ENCODE measurements at regions not wholly inside any gene's neighbourhood (a gene's known extent, or its start where the extent isn't known, plus 50 kb on each side); places are given as distances from the start of the nearest gene placed in this dataset.

DNA sequence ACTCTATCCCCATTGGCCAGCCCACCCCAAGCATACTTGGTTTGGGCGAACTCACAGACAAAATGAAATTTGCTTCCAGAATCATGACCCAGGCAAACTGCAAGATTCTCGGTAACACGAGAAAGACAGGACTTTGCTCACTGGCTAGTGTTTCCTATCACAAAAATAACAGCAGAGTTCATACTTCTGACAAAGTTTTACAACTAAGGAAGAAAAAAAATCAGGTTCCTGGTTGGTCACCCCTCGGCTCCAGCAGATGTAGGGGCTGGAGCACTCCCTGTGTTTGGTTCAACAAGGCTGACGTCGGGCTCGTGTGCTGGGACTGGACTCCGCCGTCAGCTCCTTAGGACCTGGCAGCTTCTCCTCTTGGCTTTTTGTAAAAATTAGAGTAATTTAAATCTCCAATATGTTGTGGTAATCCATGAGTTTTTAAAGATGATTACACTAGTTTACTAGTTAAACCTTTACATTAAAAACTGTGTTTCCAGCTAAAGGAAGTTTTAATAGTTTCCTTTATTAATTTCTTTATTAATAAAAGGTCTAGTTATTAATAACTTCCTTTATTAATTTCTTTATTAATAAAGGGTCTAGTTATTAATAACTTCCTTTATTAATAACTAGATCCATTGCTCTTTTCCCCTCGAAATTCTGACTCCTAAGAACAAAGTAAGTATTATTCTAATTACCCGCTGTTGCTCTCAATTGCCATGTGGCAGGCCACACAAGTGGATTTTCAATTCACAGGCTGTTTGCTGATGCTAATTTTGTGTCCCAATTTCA, 115.6 kb upstream of the RNF32 start:
- peaks cover 0 to 8% of the 10 kb centered on the region in 2 experiments for H3K9me3 ChIP-seq (ENCODE audit: control insufficient read depth in 1 of 2, insufficient read depth in 1 of 2, low read length in 2 of 2)
- DNase-seq (no peak), ATAC-seq (ENCODE audit: poor library complexity) (no peak)
- POLR2A ChIA-PET, result no interaction called here
- H3K36me3 ChIP-seq (ENCODE audit: insufficient read depth, low read length), result no peaks in the 10 kb centered on the region
- intact Hi-C loops (cut with DNase I, micrococcal nuclease), result no loop called here
- Mint-ChIP-seq H3K27me3 (peaks cover 22% of the 10 kb centered on the region), H3K9me3 (no peaks in the 10 kb centered on the region), H3K36me3 (ENCODE audit: low read depth) (no peaks in the 10 kb centered on the region), H3K4me3 (no peak overlapping the region), H3K4me1 (ENCODE audit: low read depth) (no peaks in the 10 kb centered on the region), H3K27ac (no peak overlapping the region)
- TF ChIP-seq, protein P1, sequence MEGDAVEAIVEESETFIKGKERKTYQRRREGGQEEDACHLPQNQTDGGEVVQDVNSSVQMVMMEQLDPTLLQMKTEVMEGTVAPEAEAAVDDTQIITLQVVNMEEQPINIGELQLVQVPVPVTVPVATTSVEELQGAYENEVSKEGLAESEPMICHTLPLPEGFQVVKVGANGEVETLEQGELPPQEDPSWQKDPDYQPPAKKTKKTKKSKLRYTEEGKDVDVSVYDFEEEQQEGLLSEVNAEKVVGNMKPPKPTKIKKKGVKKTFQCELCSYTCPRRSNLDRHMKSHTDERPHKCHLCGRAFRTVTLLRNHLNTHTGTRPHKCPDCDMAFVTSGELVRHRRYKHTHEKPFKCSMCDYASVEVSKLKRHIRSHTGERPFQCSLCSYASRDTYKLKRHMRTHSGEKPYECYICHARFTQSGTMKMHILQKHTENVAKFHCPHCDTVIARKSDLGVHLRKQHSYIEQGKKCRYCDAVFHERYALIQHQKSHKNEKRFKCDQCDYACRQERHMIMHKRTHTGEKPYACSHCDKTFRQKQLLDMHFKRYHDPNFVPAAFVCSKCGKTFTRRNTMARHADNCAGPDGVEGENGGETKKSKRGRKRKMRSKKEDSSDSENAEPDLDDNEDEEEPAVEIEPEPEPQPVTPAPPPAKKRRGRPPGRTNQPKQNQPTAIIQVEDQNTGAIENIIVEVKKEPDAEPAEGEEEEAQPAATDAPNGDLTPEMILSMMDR (IDR thresholded peaks at IDR 0.05), result no peak
- no peaks in the 10 kb centered on the region for H3K27me3 ChIP-seq (ENCODE audit: control insufficient read depth in 1 of 2, insufficient read depth in 2 of 2, low read length in 2 of 2)
- CTCF ChIA-PET, result no interaction called here
- no peaks in the 10 kb centered on the region for H3K4me1 ChIP-seq (ENCODE audit: insufficient read depth, low read length)
- H3K27ac ChIP-seq (ENCODE audit: low read depth in 1 of 2, low read length in 2 of 2), result no peak overlapping the region
- no peak overlapping the region for H3K4me3 ChIP-seq (ENCODE audit: low read length)

DNA sequence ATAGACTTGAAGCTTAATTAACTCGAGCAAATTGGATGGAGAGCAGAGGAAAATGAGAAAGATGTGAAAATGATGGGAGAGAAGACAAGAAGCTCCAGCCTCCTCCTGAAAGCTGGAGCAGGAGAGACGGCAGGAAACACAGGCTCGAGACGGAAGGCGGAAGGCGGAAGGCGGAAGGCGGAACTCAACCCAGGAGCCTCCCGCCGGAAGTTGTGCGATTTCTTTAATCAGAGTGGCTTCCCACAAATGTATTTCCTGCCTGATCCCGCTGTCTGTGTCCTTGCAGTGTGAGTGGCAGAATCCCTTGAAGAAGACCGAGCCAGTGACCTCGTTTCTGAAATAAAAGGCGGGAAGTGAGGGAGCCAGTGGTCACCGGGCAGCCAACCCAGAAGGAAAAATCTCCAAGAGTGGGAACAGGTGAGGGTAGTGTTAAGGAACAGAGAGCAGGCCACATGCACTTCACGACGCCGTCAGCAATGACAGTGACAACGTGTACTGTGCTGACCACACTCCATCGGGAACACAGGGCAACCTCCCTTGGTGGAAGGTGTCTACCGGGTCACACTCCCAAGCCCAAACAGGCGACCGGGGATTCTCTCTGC, 117.0 kb upstream of the RNF32 start:
- CTCF ChIA-PET, result no interaction called here
- H3K27me3 Mint-ChIP-seq, result peaks cover 26% of the 10 kb centered on the region

DNA sequence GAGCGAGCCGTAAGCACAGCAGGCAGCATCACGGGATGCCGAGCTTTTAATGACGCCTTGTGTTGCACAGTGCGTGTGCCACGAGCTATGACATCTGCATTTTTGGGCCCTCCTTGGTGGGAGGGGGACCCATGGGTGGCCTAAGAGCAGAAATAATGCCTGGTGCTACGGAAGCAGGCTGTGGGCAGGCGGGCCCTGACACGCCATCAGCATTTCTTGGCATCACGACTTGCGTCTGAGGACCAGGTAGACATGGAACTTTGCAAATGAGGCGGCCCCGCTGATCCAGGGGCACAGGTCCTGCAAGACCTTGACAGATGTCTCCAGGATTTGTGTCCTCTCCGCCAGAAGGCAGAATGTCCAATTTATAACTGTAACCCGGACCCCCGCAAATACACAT, 117.8 kb upstream of the RNF32 start:
- intact Hi-C loops (cut with DNase I, micrococcal nuclease), result no loop called here
- H3K36me3 Mint-ChIP-seq (ENCODE audit: low read depth), result no peaks in the 10 kb centered on the region
- no peak for ATAC-seq (ENCODE audit: poor library complexity)
- Histone ChIP-seq H3K27ac (ENCODE audit: low read depth in 1 of 2, low read length in 2 of 2) (no peak overlapping the region), H3K9me3 (ENCODE audit: control insufficient read depth in 1 of 2, insufficient read depth in 1 of 2, low read length in 2 of 2) (peaks cover 0 to 18% of the 10 kb centered on the region in 2 experiments), H3K27me3 (ENCODE audit: control insufficient read depth in 1 of 2, insufficient read depth in 2 of 2, low read length in 2 of 2) (no peaks in the 10 kb centered on the region), H3K4me3 (ENCODE audit: low read length) (no peak overlapping the region), H3K36me3 (ENCODE audit: insufficient read depth, low read length) (no peaks in the 10 kb centered on the region), H3K4me1 (ENCODE audit: insufficient read depth, low read length) (no peaks in the 10 kb centered on the region)
- H3K27ac Mint-ChIP-seq, result no peak overlapping the region
- TF ChIP-seq, protein P1 (IDR thresholded peaks at IDR 0.05), result no peak
- CTCF ChIA-PET, result no interaction called here
- DNase-seq, result no peak
- no peaks in the 10 kb centered on the region for H3K9me3 Mint-ChIP-seq
- POLR2A ChIA-PET, result no interaction called here
- H3K4me1 Mint-ChIP-seq (ENCODE audit: low read depth), result no peaks in the 10 kb centered on the region
- H3K4me3 Mint-ChIP-seq, result no peak overlapping the region
- peaks cover 26% of the 10 kb centered on the region for H3K27me3 Mint-ChIP-seq

More for the DNA sequence above, 117.0 kb upstream of the RNF32 start:
- TF ChIP-seq, protein P1 (IDR thresholded peaks at IDR 0.05), result no peak
- no peak for DNase-seq
- no peaks in the 10 kb centered on the region for H3K36me3 ChIP-seq (ENCODE audit: insufficient read depth, low read length)
- Mint-ChIP-seq H3K9me3 (no peaks in the 10 kb centered on the region), H3K4me3 (no peak overlapping the region), H3K4me1 (ENCODE audit: low read depth) (no peaks in the 10 kb centered on the region), H3K36me3 (ENCODE audit: low read depth) (no peaks in the 10 kb centered on the region), H3K27ac (no peak overlapping the region)
- H3K27me3 ChIP-seq (ENCODE audit: control insufficient read depth in 1 of 2, insufficient read depth in 2 of 2, low read length in 2 of 2), result no peaks in the 10 kb centered on the region
- H3K4me1 ChIP-seq (ENCODE audit: insufficient read depth, low read length), result no peaks in the 10 kb centered on the region
- H3K4me3 ChIP-seq (ENCODE audit: low read length), result no peak overlapping the region
- H3K9me3 ChIP-seq (ENCODE audit: control insufficient read depth in 1 of 2, insufficient read depth in 1 of 2, low read length in 2 of 2), result peaks cover 0 to 12% of the 10 kb centered on the region in 2 experiments
- ATAC-seq (ENCODE audit: poor library complexity), result no peak
- intact Hi-C loops (cut with DNase I, micrococcal nuclease), result no loop called here
- no peak overlapping the region for H3K27ac ChIP-seq (ENCODE audit: low read depth in 1 of 2, low read length in 2 of 2)
- POLR2A ChIA-PET, result no interaction called here

Measured in CD4-positive, alpha-beta T cell (primary cell).